Heart right ventricle (tissue), 16 donors: ENCODE measurements at regions not wholly inside any gene's neighbourhood (a gene's known extent, or its start where the extent isn't known, plus 50 kb on each side); places are given as distances from the start of the nearest gene placed in this dataset.
A peak's percentile ranks its signal among the peaks of the same experiment; 100 is the strongest.

Source experiments
- ATAC-seq, 8 donors: fragments of 200-7000 bp; cut with Tn5 transposase; one replicate each; pipeline ENCODE4 v1.9.1; 2020; ENCODE audit warnings: mild to moderate bottlenecking in 8 of 8, moderate library complexity in 8 of 8, moderate number of reproducible peaks in 1 of 8
- DNase-seq, 2 donors: peaks; one replicate each; pipeline ENCODE4 v3.0.0-alpha.2; 2020
- H3K27ac ChIP-seq, 10 donors: fragments of 200-600 bp; sonication (generic) in 2 of 10; one replicate each; pipeline versions ENCODE4 v1.5.0 to v1.8.0; 2020 to 2022; ENCODE audit warnings: mild to moderate bottlenecking in 3 of 10
- H3K27me3 ChIP-seq, 7 donors: fragments of 200-600 bp; one replicate each; pipeline ENCODE4 v1.8.0; 2021 to 2022; ENCODE audit warnings: mild to moderate bottlenecking in 2 of 7
- H3K36me3 ChIP-seq, 9 donors: fragments of 200-600 bp; sonication (generic) in 1 of 9; one replicate each; pipeline versions ENCODE4 v1.5.0 to v1.8.0; 2020 to 2022; ENCODE audit warnings: mild to moderate bottlenecking in 2 of 9
- H3K4me1 ChIP-seq, 9 donors: fragments of 200-600 bp; sonication (generic) in 1 of 9; one replicate each; pipeline versions ENCODE4 v1.5.0 to v1.8.0; 2020 to 2022; ENCODE audit warnings: mild to moderate bottlenecking in 4 of 9
- H3K4me3 ChIP-seq, 10 donors: fragments of 200-600 bp; sonication (generic) in 2 of 10; one replicate each; pipeline versions ENCODE4 v1.5.0 to v1.8.0; 2020 to 2022; ENCODE audit warnings: mild to moderate bottlenecking in 7 of 10, moderate library complexity in 2 of 10
- H3K9me3 ChIP-seq, 11 donors: fragments of 200-600 bp in 10 of 11; sonication (generic) in 2 of 11; one replicate each; pipeline versions ENCODE4 v1.5.0 to v1.8.0; 2013 to 2022; ENCODE audit warnings: mild to moderate bottlenecking in 2 of 11, control low read depth in 1 of 11, moderate library complexity in 1 of 11
- WGBS, 2 donors: extraction: QIAGEN DNeasy Blood & Tissue Kit; methylation state at CpG; one replicate each; pipeline ENCODE4 v1.1.7; 2013; ENCODE audit warnings: inconsistent platforms in 1 of 2; 5-methylcytosine and 5-hydroxymethylcytosine counted together
- intact Hi-C, 10 donors: fragments of 100-400 bp; cut with DNase I; formaldehyde crosslinking; loops; one replicate each; pipeline versions ENCODE4 v1.11.1 to v1.14.2; 2022
- TF ChIP-seq, protein P1 (sequence below), 9 donors: fragments of 200-600 bp; sonication (generic) in 2 of 9; IDR thresholded peaks; one replicate each; pipeline versions ENCODE4 v1.5.0 to v1.8.0; 2021 to 2022; ENCODE audit warnings: antibody characterized with exemption in 9 of 9, mild to moderate bottlenecking in 5 of 9, moderate library complexity in 1 of 9
- donor health status: Arrhythmogenic right ventricular cardiomyopathy.
- donor health status: ischemic (EF 13 %, LVEDD 7.1; RV severe dilation, severe dysfunction).
- donor health status: healthy with polysubstance abuse.
- donor health status: DM: no; HTN: yes; CAD: no.
- donor health status: DM: no; HTN: no; CAD: no.
- donor health status: ischemic (EF 25% LVEDD 6.9; RV normal size, moderate dysfunction).
- donor health status: ischemic (EF 25% LVEDD 5.7; RV mildly dilated, moderate dysfunction).
- donor health status: healthy.
- donor health status: DM: yes; HTN: yes; CAD: no.
- donor health status: Ischemic cardiomyopathy.
- donor health status: ischemic (EF 35%, LVEDD 5.7; RV mildly dilated, moderate dysfunction).
- donor health status: nonischemic (EF 11% LVEDD 7.7; RV severe dilation, severe dysfunction).
- donor health status: DM: yes; HTN: yes; CAD: no.
- donor health status: PGD.
- donor health status: ischemic (EF 29% LVEDD 5.4; RV normal size, mild dysfunction).
- donor health status: nonischemic (EF 23%, LVEDD 6.1; RV moderate dilation, normal function).

DNA sequence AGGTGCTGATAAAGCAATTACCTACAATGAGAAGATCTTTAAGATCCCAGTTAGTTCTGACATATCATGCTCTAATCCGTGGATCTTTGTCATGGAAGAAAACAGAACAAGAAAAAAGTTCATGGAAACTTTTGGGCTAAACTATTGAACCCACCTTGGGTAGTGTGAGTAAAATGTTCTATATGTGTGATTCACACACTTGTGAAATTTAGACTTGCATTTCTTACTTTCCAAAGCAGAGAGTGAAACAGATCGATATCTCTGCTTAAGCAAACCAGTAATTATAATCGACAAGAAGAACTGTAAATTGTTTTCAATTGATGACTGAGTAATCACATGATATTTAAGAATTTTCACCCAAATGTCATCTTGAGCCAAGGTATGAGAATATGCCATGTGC, 214.2 kb downstream of the HRH4 start:
- H3K27me3 ChIP-seq, result no peaks in the 10 kb centered on the region
- H3K4me1 ChIP-seq, result no peaks in the 10 kb centered on the region
- H3K4me3 ChIP-seq, result no peak overlapping the region
- H3K36me3 ChIP-seq, result no peaks in the 10 kb centered on the region
- ATAC-seq, result no peak
- TF ChIP-seq, protein P1, sequence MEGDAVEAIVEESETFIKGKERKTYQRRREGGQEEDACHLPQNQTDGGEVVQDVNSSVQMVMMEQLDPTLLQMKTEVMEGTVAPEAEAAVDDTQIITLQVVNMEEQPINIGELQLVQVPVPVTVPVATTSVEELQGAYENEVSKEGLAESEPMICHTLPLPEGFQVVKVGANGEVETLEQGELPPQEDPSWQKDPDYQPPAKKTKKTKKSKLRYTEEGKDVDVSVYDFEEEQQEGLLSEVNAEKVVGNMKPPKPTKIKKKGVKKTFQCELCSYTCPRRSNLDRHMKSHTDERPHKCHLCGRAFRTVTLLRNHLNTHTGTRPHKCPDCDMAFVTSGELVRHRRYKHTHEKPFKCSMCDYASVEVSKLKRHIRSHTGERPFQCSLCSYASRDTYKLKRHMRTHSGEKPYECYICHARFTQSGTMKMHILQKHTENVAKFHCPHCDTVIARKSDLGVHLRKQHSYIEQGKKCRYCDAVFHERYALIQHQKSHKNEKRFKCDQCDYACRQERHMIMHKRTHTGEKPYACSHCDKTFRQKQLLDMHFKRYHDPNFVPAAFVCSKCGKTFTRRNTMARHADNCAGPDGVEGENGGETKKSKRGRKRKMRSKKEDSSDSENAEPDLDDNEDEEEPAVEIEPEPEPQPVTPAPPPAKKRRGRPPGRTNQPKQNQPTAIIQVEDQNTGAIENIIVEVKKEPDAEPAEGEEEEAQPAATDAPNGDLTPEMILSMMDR (IDR thresholded peaks at IDR 0.05), result no peak
- no peak for DNase-seq
- WGBS, 2 donors, result 90 to 91% methylated on average over 3 of the region's 3 CpGs
- intact Hi-C loops, result loop anchor here in 7 of 10 donors (5.0 to 10.0 kb wide), 3 partner anchors 70 to 77 kb away; no protein-coding TSS in a partner anchor
- no peaks in the 10 kb centered on the region for H3K9me3 ChIP-seq
- H3K27ac ChIP-seq, result no peak overlapping the region

- no peak overlapping the region for H3K4me3 ChIP-seq
- DNase-seq (no peak), ATAC-seq (peak in 1 of 8 donors; percentile 20)
- peaks cover 0 to 4% (median 0%) of the 10 kb centered on the region in 11 donors for H3K9me3 ChIP-seq
- H3K4me1 ChIP-seq, result no peaks in the 10 kb centered on the region
- H3K27me3 ChIP-seq, result no peaks in the 10 kb centered on the region
- TF ChIP-seq, protein P1 (IDR thresholded peaks at IDR 0.05), result no peak
- intact Hi-C loops, result loop anchor here in 2 of 10 donors (10.0 kb wide), 1 partner anchor 72 kb away; no protein-coding TSS in a partner anchor
- H3K36me3 ChIP-seq, result no peaks in the 10 kb centered on the region
- no peak overlapping the region for H3K27ac ChIP-seq
- 80 to 97% methylated on average over 1 of the region's 1 CpG for WGBS, 2 donors
Observed at GRCh38 chr18:24677011-24677410, 216.6 kb downstream of the HRH4 start.

- H3K4me3 ChIP-seq, result no peak overlapping the region
- TF ChIP-seq, protein P1 (IDR thresholded peaks at IDR 0.05), result no peak
- ATAC-seq (no peak), DNase-seq (no peak)
- H3K27ac ChIP-seq, result no peak overlapping the region
- intact Hi-C loops, result loop anchor here in 2 of 10 donors (10.0 kb wide), 1 partner anchor 73 kb away; no protein-coding TSS in a partner anchor
- H3K9me3 ChIP-seq, result peaks cover 0 to 4% (median 0%) of the 10 kb centered on the region in 11 donors
- H3K4me1 ChIP-seq, result no peaks in the 10 kb centered on the region
- 90 to 98% methylated on average over 1 of the region's 1 CpG for WGBS, 2 donors
- H3K36me3 ChIP-seq, result no peaks in the 10 kb centered on the region
- H3K27me3 ChIP-seq, result no peaks in the 10 kb centered on the region
Observed at GRCh38 chr18:24678107-24678506, 217.7 kb downstream of the HRH4 start.

GRCh38 chr18:24678626-24679025, 218.2 kb downstream of the HRH4 start:
- WGBS, 2 donors, result 84 to 87% methylated on average over 3 of the region's 3 CpGs
- no peaks in the 10 kb centered on the region for H3K36me3 ChIP-seq
- no peaks in the 10 kb centered on the region for H3K4me1 ChIP-seq
- ATAC-seq, result no peak
- intact Hi-C loops, result loop anchor here in 2 of 10 donors (10.0 kb wide), 1 partner anchor 74 kb away; no protein-coding TSS in a partner anchor
- TF ChIP-seq, protein P1 (IDR thresholded peaks at IDR 0.05), result no peak
- H3K27me3 ChIP-seq, result no peaks in the 10 kb centered on the region
- no peak overlapping the region for H3K27ac ChIP-seq
- peaks cover 0 to 4% (median 0%) of the 10 kb centered on the region in 11 donors for H3K9me3 ChIP-seq
- H3K4me3 ChIP-seq, result no peak overlapping the region
- DNase-seq, result no peak
